Heart right ventricle (tissue), 16 donors: ENCODE measurements at regions not wholly inside any gene's neighbourhood (a gene's known extent, or its start where the extent isn't known, plus 50 kb on each side); places are given as distances from the start of the nearest gene placed in this dataset.

Experiments
- ATAC-seq, 8 donors: fragments of 200-7000 bp; cut with Tn5 transposase; one replicate each; pipeline ENCODE4 v1.9.1; 2020; ENCODE audit warnings: mild to moderate bottlenecking in 8 of 8, moderate library complexity in 8 of 8, moderate number of reproducible peaks in 1 of 8
- DNase-seq, 2 donors: peaks; one replicate each; pipeline ENCODE4 v3.0.0-alpha.2; 2020
- H3K27ac ChIP-seq, 10 donors: fragments of 200-600 bp; sonication (generic) in 2 of 10; one replicate each; pipeline versions ENCODE4 v1.5.0 to v1.8.0; 2020 to 2022; ENCODE audit warnings: mild to moderate bottlenecking in 3 of 10
- H3K27me3 ChIP-seq, 7 donors: fragments of 200-600 bp; one replicate each; pipeline ENCODE4 v1.8.0; 2021 to 2022; ENCODE audit warnings: mild to moderate bottlenecking in 2 of 7
- H3K36me3 ChIP-seq, 9 donors: fragments of 200-600 bp; sonication (generic) in 1 of 9; one replicate each; pipeline versions ENCODE4 v1.5.0 to v1.8.0; 2020 to 2022; ENCODE audit warnings: mild to moderate bottlenecking in 2 of 9
- H3K4me1 ChIP-seq, 9 donors: fragments of 200-600 bp; sonication (generic) in 1 of 9; one replicate each; pipeline versions ENCODE4 v1.5.0 to v1.8.0; 2020 to 2022; ENCODE audit warnings: mild to moderate bottlenecking in 4 of 9
- H3K4me3 ChIP-seq, 10 donors: fragments of 200-600 bp; sonication (generic) in 2 of 10; one replicate each; pipeline versions ENCODE4 v1.5.0 to v1.8.0; 2020 to 2022; ENCODE audit warnings: mild to moderate bottlenecking in 7 of 10, moderate library complexity in 2 of 10
- H3K9me3 ChIP-seq, 11 donors: fragments of 200-600 bp in 10 of 11; sonication (generic) in 2 of 11; one replicate each; pipeline versions ENCODE4 v1.5.0 to v1.8.0; 2013 to 2022; ENCODE audit warnings: mild to moderate bottlenecking in 2 of 11, control low read depth in 1 of 11, moderate library complexity in 1 of 11
- CTCF ChIP-seq, 9 donors: fragments of 200-600 bp; sonication (generic) in 2 of 9; IDR thresholded peaks; one replicate each; pipeline versions ENCODE4 v1.5.0 to v1.8.0; 2021 to 2022; ENCODE audit warnings: antibody characterized with exemption in 9 of 9, mild to moderate bottlenecking in 5 of 9, moderate library complexity in 1 of 9
- WGBS, 2 donors: extraction: QIAGEN DNeasy Blood & Tissue Kit; methylation state at CpG; one replicate each; pipeline ENCODE4 v1.1.7; 2013; ENCODE audit warnings: inconsistent platforms in 1 of 2; 5-methylcytosine and 5-hydroxymethylcytosine counted together
- intact Hi-C, 10 donors: fragments of 100-400 bp; cut with DNase I; formaldehyde crosslinking; loops; one replicate each; pipeline versions ENCODE4 v1.11.1 to v1.14.2; 2022
- donor health status: Arrhythmogenic right ventricular cardiomyopathy.
- donor health status: ischemic (EF 13 %, LVEDD 7.1; RV severe dilation, severe dysfunction).
- donor health status: healthy with polysubstance abuse.
- donor health status: DM: no; HTN: yes; CAD: no.
- donor health status: DM: no; HTN: no; CAD: no.
- donor health status: ischemic (EF 25% LVEDD 6.9; RV normal size, moderate dysfunction).
- donor health status: ischemic (EF 25% LVEDD 5.7; RV mildly dilated, moderate dysfunction).
- donor health status: healthy.
- donor health status: DM: yes; HTN: yes; CAD: no.
- donor health status: Ischemic cardiomyopathy.
- donor health status: ischemic (EF 35%, LVEDD 5.7; RV mildly dilated, moderate dysfunction).
- donor health status: nonischemic (EF 11% LVEDD 7.7; RV severe dilation, severe dysfunction).
- donor health status: DM: yes; HTN: yes; CAD: no.
- donor health status: PGD.
- donor health status: ischemic (EF 29% LVEDD 5.4; RV normal size, mild dysfunction).
- donor health status: nonischemic (EF 23%, LVEDD 6.1; RV moderate dilation, normal function).

- no peak for ATAC-seq
- no peaks in the 10 kb centered on the region for H3K4me1 ChIP-seq
- no peaks in the 10 kb centered on the region for H3K36me3 ChIP-seq
- intact Hi-C loops = no loop called here
- no peak for TF ChIP-seq CTCF (IDR thresholded peaks at IDR 0.05)
- no peaks in the 10 kb centered on the region for H3K27me3 ChIP-seq
- H3K27ac ChIP-seq = no peak overlapping the region
- 53 to 64% methylated on average over 1 of the region's 1 CpG for WGBS, 2 donors
- H3K9me3 ChIP-seq = no peaks in the 10 kb centered on the region
- DNase-seq = no peak
- H3K4me3 ChIP-seq = no peak overlapping the region
Observed at GRCh38 chr11:104286129-104286528, 122.2 kb upstream of the PDGFD start.

GRCh38 chr11:104279587-104279986 lies 115.6 kb upstream of the PDGFD start:
- no peak for ATAC-seq
- Histone ChIP-seq H3K36me3 (no peaks in the 10 kb centered on the region), H3K27me3 (no peaks in the 10 kb centered on the region), H3K4me3 (no peak overlapping the region), H3K9me3 (peaks cover 0 to 5% (median 0%) of the 10 kb centered on the region in 11 donors), H3K4me1 (no peaks in the 10 kb centered on the region), H3K27ac (no peak overlapping the region)
- no peak for DNase-seq
- no peak for TF ChIP-seq CTCF (IDR thresholded peaks at IDR 0.05)
- intact Hi-C loops = no loop called here

DNA sequence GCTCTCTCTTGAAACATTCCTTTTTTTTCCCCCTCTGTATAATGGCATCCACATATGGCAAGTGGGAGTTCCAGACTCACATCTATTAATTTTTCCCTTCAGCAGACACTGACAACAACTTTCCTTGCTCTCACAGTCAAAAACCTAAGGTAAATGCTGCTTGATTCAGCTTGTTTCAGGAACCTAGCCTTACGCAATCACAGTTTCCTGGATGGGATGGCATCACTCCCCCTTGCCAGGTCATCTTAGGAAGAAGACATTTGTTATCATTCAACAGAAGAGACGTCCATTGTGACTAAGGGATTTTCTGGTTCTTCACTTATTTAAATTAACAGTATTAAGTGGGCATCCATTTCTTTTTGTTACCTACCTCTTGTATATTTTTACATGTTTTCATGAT lies 112.0 kb upstream of the PDGFD start:
- peaks cover 0 to 5% (median 0%) of the 10 kb centered on the region in 11 donors for H3K9me3 ChIP-seq
- ATAC-seq = no peak
- intact Hi-C loops = no loop called here

DNA sequence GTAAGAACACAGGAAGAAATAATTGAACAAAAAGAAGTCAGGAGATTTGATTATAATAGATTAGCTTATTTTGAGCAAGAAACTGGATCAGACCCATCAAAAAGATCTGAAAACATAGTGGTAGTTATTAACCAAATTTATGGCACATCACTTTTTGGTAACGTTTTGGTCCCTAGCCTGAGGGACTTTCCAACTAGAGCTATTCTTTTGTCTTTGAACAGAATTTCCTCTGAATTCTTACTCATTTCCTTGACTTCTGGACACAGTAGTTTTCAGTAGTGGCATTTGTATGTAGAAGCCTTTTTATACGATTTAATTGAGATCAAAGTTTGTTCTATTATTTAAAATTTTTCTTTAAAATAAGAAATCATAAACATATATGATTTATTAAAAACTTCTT lies 96.5 kb upstream of the PDGFD start:
- Histone ChIP-seq H3K27ac (no peak overlapping the region), H3K4me1 (no peaks in the 10 kb centered on the region), H3K9me3 (peaks cover 0 to under 1% (median 0%) of the 10 kb centered on the region in 11 donors), H3K36me3 (no peaks in the 10 kb centered on the region), H3K4me3 (no peak overlapping the region), H3K27me3 (no peaks in the 10 kb centered on the region)
- no peak for DNase-seq
- 54 to 57% methylated on average over 2 of the region's 2 CpGs for WGBS, 2 donors
- intact Hi-C loops = no loop called here
- no peak for ATAC-seq
- TF ChIP-seq CTCF (IDR thresholded peaks at IDR 0.05) = no peak

More for the DNA sequence above, 112.0 kb upstream of the PDGFD start:
- Histone ChIP-seq H3K36me3 (no peaks in the 10 kb centered on the region), H3K4me1 (no peaks in the 10 kb centered on the region), H3K27ac (no peak overlapping the region), H3K4me3 (no peak overlapping the region), H3K27me3 (no peaks in the 10 kb centered on the region)
- DNase-seq = no peak
- no peak for TF ChIP-seq CTCF (IDR thresholded peaks at IDR 0.05)
- 56 to 63% methylated on average over 2 of the region's 2 CpGs for WGBS, 2 donors
